Skin of body (tissue), 1 donor: ENCODE measurements at regions not wholly inside any gene's neighbourhood (a gene's known extent, or its start where the extent isn't known, plus 50 kb on each side); places are given as distances from the start of the nearest gene placed in this dataset.

Experiments used
- DNase-seq: peaks from one replicate; lab custom pipeline; 2025; lab: John Stamatoyannopoulos, UW

DNA sequence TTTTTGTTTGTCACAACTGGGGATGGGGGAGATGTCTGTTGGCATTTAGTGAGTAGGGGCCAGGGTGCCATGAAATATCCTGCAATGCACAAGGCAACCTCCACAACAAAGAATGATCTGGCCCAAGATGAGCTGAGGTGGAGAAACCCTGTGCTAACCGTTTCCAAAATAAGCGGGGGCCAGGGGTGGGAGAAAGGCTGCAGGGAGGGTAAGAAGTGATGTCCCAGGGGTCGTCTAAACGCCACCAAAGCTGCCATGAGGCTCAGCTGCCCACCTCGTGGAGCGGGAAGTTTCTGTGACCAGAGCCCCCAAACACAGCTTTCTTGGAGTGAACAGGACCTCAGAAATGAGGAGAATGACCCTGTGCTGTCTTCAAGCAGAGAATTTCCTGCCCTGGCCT is 76.5 kb upstream of the CDH5 start:
- DNase-seq: no peak

DNA sequence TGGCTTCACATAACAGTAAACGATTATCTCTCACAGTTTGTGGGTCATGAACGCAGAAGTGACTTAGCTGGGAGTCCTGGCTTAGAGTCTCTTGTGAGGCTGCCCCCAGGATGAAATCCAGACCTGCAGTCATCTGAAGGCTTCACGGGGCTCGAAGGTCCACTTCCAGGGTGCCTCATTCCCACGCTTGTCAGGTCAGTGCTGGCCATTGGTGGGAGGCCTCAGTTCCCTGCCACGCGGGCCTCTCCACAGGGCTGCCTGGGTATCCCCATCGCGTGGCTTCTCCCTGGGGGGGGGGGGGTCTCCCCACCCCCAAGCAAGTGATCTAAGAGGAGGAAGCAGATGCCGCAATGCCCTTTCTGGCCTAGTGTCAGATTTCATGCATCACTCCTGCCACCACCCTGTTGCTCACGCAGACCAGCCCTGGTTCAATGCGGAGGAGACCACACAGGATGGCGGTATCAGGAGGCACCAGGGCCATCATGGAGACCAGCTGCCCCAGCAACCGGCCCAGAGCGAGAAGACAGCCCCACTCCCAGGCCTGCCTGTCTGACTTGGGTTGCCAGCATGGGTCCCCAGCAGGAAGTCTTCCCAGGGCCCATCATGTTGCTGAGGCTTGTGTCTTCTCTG is 77.3 kb upstream of the CDH5 start:
- no peak for DNase-seq

DNA sequence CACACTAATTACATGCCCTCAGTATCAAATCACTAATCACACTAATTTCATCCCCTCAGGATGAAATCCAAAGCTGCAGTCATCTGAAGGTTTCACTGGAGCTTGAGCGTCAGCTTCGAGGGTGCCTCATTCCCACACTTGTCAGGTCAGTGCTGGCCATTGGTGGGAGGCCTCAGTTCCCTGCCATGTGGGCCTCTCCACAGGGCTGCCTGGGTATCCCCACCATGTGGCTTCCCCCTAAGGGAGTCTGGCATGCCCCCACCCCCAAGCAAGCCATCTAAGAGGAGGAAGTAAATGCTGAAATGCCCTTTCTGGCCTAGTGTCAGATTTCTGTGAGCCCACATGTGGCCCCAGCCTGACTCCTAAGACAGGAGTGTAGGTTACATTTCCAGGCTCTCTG is 78.6 kb upstream of the CDH5 start:
- DNase-seq: no peak

DNA sequence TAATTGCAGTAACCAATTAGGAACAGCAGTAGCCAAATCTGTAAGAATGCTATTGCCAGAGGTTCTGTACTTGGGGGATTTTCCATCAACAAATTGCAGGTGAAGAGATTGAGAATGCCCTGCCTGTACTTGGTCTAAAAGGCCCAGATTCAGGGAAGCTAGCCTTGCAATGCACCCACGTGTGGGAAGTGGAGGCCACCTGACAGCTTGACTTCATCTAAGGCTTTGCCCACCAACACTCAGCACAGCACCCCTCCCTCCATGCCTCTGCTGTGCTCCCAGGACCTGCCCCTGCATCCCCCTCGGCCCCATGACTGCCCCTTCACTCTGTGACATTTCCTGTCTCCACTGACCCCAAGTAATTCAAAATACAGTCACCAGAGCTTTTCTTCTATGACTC is 79.1 kb upstream of the CDH5 start:
- no peak for DNase-seq

DNA sequence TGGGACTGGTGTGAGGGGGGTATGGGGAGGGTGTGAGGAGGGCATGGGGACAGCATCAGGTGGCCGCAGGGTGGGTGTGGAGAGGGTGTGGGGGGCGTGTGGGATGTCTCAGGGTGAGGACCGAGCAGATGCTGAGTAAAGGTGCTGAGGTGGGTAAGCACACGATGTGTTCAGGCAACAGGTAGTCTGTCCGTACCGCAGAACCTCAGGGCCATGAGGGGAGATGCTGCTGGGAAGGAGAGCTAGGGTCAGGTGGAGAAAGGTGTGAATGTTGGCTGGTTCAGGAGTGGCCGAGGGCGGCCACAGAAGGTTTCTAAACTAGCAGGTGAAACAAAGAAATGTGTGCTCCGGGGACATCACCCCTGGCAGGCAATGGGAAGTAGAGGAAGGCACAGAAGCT is 80.0 kb upstream of the CDH5 start:
- DNase-seq: no peak

DNA sequence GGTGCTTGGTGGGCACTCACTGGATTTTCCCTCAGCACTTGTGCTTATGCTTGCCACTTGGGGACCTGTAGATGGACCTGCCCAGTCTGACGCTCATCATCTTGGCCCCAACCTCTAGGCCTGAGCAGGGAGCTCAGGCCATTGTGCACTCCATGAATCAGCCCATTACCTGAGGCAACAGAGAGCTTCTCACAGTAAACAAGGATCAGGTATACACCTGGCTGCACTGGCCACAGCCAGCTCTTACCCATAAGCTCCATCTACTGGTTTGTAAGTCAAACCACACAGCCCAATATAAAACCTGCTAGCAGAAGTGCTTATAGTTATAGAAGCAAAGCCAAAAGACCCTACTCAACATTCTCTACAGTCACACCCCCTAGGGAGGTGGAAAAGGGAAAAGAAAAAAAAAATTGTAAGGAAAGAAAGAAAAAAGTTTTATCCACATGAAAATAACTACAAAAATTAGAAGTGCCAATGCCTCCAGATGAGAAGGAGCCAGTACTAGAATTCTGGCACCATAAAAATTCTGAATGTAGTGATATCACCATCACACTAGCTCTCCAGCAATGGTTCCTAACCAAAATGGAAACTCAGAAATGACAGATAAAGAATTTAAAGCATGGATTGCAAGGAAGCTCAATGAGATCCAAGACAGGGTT is 87.8 kb upstream of the CDH5 start:
- DNase-seq: no peak

DNA sequence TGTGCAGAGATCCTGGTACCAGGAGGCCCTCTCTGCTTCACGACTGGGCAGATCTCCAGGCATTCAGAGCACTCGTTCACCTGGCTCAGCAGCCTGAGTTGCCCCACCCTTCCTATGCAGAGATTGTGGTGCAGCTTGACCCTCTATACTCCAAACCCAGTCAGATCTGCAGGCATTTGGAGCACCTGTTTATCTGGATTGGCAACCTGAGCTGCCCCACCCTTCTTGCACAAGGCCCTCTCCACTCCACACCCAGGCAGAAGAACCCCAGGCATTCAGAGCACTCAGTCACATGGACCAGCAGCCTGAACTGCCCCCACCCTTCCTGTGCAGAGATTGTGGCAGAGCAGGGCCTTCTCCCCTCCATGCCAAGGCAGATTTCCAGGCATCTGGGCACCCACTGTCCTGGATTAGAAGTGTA is 88.4 kb upstream of the CDH5 start:
- DNase-seq: no peak

- no peak for DNase-seq
Observed at GRCh38 chr16:66277311-66278070, 89.0 kb upstream of the CDH5 start.

- DNase-seq: no peak
Observed at GRCh38 chr16:66275775-66276428, 90.6 kb upstream of the CDH5 start.

GRCh38 chr16:66274335-66275110 is 92.0 kb upstream of the CDH5 start:
- no peak for DNase-seq

DNA sequence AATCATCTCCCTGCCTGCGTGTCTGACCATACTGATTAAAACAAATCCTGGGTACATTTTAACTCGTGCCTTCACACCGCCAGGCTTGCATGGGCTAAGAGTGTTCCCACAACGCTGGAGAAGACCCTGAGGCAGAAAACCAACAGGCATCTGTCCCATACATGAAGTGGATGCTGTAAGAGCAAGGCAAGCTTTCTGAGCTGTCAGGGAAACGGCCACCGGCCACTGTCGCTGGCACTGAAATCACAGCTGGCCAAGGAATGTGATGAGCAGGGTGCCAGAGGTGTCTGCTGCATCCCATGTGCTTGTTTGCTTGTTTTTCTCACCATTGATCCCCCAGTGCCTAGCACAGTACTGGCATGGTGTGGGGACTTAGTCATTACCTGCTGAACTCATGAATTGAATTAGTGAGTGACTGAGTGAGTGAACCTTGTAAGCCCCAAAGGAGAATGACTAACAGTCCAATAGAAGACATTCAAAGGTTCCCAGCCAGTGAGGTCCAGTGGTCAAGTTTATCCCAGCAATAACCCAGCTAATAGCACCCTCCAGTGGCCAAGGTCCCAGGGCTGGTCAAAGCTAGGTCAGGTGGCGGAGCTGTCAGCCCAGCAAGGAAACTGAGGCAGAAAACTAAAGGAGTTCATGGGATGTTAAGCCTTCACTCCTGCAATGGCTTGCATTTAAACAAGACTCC is 92.7 kb upstream of the CDH5 start:
- DNase-seq: no peak

DNA sequence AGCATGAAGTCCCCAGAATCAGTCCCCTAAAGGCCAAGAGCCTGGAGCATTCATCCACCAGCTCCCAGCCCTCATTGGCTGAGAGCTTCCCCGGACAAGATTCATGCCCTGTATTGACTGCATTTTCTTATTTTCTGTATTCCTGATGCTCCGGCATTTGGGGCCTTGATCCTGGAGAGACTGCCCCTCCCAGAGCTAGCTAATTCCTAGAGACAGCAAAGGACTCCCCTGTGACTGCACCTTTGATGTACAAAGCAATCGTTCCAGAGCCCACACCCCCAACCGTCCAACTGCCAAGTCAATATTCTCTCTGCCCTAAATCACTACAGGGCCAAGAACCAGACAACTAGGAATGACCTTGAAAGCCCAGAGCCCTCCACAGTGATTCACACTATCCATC is 93.4 kb upstream of the CDH5 start:
- DNase-seq: no peak

DNA sequence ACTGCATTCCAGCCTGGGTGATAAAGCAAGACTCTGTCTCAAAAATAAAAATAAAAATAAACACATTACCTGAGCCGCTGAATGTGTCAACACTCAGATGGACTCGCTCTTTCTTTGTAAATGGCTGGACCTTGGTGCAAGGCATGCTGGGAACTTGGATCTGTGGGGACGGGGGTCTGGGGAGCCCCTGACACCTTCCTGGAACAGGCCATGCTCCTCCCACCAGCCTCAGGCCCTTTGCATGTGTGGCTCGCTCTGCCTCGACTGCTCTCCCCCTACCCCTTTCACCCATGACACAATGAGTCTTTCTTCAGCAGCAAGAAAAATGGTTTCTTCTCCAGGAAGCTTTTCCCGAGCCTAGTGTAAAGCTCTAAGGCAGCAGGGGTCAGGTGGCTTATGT is 94.0 kb upstream of the CDH5 start:
- DNase-seq: no peak

GRCh38 chr16:66271074-66272060 is 95.1 kb upstream of the CDH5 start:
- no peak for DNase-seq

DNA sequence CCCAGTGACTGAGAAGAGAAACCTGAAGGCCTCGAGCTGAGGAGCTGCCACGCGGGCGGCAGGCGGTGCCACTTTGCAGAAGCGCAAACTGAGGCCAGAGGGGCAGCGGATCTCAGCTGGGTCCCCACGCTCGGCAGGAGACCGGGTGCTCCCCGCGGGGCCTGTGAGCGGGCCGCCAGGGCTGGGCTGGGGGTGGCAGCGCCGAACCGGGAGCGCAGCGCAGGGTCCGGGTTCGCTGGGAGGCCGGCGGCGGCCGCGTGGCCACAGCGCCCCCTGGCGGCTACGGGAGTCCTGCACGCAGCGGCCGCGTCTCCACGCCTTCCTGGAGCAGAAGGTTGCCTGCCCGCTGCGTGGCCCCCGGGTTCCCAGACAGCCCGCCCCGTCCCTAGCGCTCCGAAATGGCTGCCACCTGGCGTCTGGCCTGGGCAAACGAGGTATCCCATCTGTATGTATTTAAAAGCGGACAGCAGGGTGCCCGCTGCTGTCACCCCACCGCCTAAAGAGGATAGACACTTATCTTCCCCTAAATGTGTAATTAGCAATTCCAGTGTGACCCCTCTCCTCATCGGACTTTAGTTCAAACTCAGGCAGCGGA is 96.1 kb upstream of the CDH5 start:
- peak; percentile 73 for DNase-seq

DNA sequence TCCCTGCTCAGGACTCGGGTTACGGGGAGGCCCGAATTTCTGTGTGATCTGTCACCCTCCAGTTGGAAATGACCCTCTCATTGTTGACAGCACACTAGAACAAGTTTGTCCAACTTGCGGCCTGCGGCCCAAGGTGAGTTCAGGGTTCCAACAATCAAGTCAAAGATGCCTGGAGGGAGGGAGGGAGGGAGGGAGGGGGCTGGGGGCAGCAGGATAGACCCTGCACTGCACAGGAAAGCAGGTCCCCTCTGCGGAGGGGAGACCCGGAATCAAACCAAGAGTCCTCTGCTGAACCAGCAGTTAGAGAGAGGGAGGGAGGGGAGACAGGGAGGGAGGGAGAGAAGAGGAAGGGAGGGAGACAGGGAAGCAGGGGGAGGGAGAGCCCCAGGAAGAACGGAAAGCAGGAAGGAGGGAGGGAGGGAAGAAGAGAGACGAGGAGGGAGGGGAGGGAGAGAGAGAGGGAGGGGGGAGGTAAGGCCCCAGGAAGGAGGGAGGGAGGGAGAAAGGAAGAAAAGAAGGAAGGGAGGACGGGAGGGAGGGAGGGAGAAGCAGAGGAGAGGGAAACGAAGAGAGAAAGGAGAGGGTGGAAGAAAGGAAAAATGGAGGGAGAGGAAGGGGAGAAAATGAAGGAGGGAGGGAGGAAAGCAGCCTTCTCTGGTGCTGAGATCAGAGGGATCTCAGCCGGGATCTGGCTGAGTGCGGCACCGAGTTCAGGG is 96.7 kb upstream of the CDH5 start:
- DNase-seq: peak; percentile 48

GRCh38 chr16:66267292-66268014 is 99.0 kb upstream of the CDH5 start:
- no peak for DNase-seq
